ENCODE measurements at regions not wholly inside any gene's neighbourhood (a gene's known extent, or its start where the extent isn't known, plus 50 kb on each side); places are given as distances from the start of the nearest gene placed in this dataset.

- peaks cover 15 to 18% of the 10 kb centered on the region in 2 donors for H3K27me3 Mint-ChIP-seq
- ChIA-PET CTCF (no interaction called here), POLR2A (no interaction called here)
- H3K4me3 Mint-ChIP-seq: no peak overlapping the region
- H3K4me1 ChIP-seq (ENCODE audit: insufficient read depth, low read length): no peaks in the 10 kb centered on the region
- H3K27ac Mint-ChIP-seq: no peak overlapping the region
- H3K9me3 Mint-ChIP-seq: peaks cover 0 to 15% (median 2%) of the 10 kb centered on the region in 5 donors
- no peak for DNase-seq
- no peak overlapping the region for H3K27ac ChIP-seq (ENCODE audit: low read depth, low read length)
- H3K36me3 ChIP-seq (ENCODE audit: insufficient read depth, low read length): no peaks in the 10 kb centered on the region
- no peaks in the 10 kb centered on the region for H3K36me3 Mint-ChIP-seq
- H3K4me3 ChIP-seq (ENCODE audit: low read length): no peak overlapping the region
- H3K9me3 ChIP-seq (ENCODE audit: low read length): no peaks in the 10 kb centered on the region
- no peaks in the 10 kb centered on the region for H3K4me1 Mint-ChIP-seq
- no peaks in the 10 kb centered on the region for H3K27me3 ChIP-seq (ENCODE audit: insufficient read depth, low read length, poor library complexity, severe bottlenecking)
These were observed 263.9 kb downstream of the C16orf95 start for GRCh38 chr16:87053016-87053982.

GRCh38 chr16:87054154-87054553 lies 263.0 kb downstream of the C16orf95 start:
- peaks cover 0 to 15% (median 2%) of the 10 kb centered on the region in 5 donors for H3K9me3 Mint-ChIP-seq
- no peaks in the 10 kb centered on the region for H3K36me3 Mint-ChIP-seq
- no peak overlapping the region for H3K27ac Mint-ChIP-seq
- POLR2A ChIA-PET: no interaction called here
- Histone ChIP-seq H3K9me3 (ENCODE audit: low read length) (no peaks in the 10 kb centered on the region), H3K27ac (ENCODE audit: low read depth, low read length) (no peak overlapping the region), H3K36me3 (ENCODE audit: insufficient read depth, low read length) (no peaks in the 10 kb centered on the region), H3K27me3 (ENCODE audit: insufficient read depth, low read length, poor library complexity, severe bottlenecking) (no peaks in the 10 kb centered on the region), H3K4me3 (ENCODE audit: low read length) (no peak overlapping the region), H3K4me1 (ENCODE audit: insufficient read depth, low read length) (no peaks in the 10 kb centered on the region)
- H3K4me1 Mint-ChIP-seq: no peaks in the 10 kb centered on the region
- DNase-seq: no peak
- CTCF ChIA-PET: no interaction called here
- H3K27me3 Mint-ChIP-seq: peaks cover 19 to 21% of the 10 kb centered on the region in 2 donors
- H3K4me3 Mint-ChIP-seq: no peak overlapping the region

GRCh38 chr16:87054856-87055255 lies 262.3 kb downstream of the C16orf95 start:
- no peak overlapping the region for H3K4me3 ChIP-seq (ENCODE audit: low read length)
- no peaks in the 10 kb centered on the region for H3K4me1 Mint-ChIP-seq
- CTCF ChIA-PET: no interaction called here

GRCh38 chr16:87056083-87056482 lies 261.1 kb downstream of the C16orf95 start:
- H3K4me3 Mint-ChIP-seq: no peak overlapping the region
- H3K36me3 ChIP-seq (ENCODE audit: insufficient read depth, low read length): no peaks in the 10 kb centered on the region
- no peaks in the 10 kb centered on the region for H3K4me1 ChIP-seq (ENCODE audit: insufficient read depth, low read length)
- H3K9me3 ChIP-seq (ENCODE audit: low read length): no peaks in the 10 kb centered on the region
- peaks cover 17 to 31% of the 10 kb centered on the region in 2 donors for H3K27me3 Mint-ChIP-seq
- H3K27ac ChIP-seq (ENCODE audit: low read depth, low read length): no peak overlapping the region
- no peak overlapping the region for H3K4me3 ChIP-seq (ENCODE audit: low read length)
- POLR2A ChIA-PET: no interaction called here
- H3K9me3 Mint-ChIP-seq: peaks cover 0 to 12% (median 2%) of the 10 kb centered on the region in 5 donors
- no peak for DNase-seq
- H3K27ac Mint-ChIP-seq: no peak overlapping the region
- CTCF ChIA-PET: no interaction called here
- no peaks in the 10 kb centered on the region for H3K27me3 ChIP-seq (ENCODE audit: insufficient read depth, low read length, poor library complexity, severe bottlenecking)
- H3K36me3 Mint-ChIP-seq: no peaks in the 10 kb centered on the region
- H3K4me1 Mint-ChIP-seq: no peaks in the 10 kb centered on the region

More at GRCh38 chr16:87054856-87055255, 262.3 kb downstream of the C16orf95 start:
- POLR2A ChIA-PET: no interaction called here
- Mint-ChIP-seq H3K9me3 (peaks cover 0 to 15% (median 2%) of the 10 kb centered on the region in 5 donors), H3K27me3 (peaks cover 19 to 26% of the 10 kb centered on the region in 2 donors), H3K4me3 (no peak overlapping the region), H3K27ac (no peak overlapping the region), H3K36me3 (no peaks in the 10 kb centered on the region)
- no peak for DNase-seq
- H3K4me1 ChIP-seq (ENCODE audit: insufficient read depth, low read length): no peaks in the 10 kb centered on the region
- no peaks in the 10 kb centered on the region for H3K36me3 ChIP-seq (ENCODE audit: insufficient read depth, low read length)
- H3K27me3 ChIP-seq (ENCODE audit: insufficient read depth, low read length, poor library complexity, severe bottlenecking): no peaks in the 10 kb centered on the region
- no peaks in the 10 kb centered on the region for H3K9me3 ChIP-seq (ENCODE audit: low read length)
- H3K27ac ChIP-seq (ENCODE audit: low read depth, low read length): no peak overlapping the region

GRCh38 chr16:87056551-87056950 lies 260.6 kb downstream of the C16orf95 start:
- POLR2A ChIA-PET: no interaction called here
- H3K9me3 ChIP-seq (ENCODE audit: low read length): no peaks in the 10 kb centered on the region
- H3K9me3 Mint-ChIP-seq: peaks cover 0 to 12% (median 2%) of the 10 kb centered on the region in 5 donors
- H3K27ac ChIP-seq (ENCODE audit: low read depth, low read length): no peak overlapping the region
- no peak overlapping the region for H3K27ac Mint-ChIP-seq
- H3K27me3 Mint-ChIP-seq: peaks cover 17 to 31% of the 10 kb centered on the region in 2 donors
- H3K4me3 ChIP-seq (ENCODE audit: low read length): no peak overlapping the region
- DNase-seq: no peak
- no peaks in the 10 kb centered on the region for H3K36me3 Mint-ChIP-seq
- no peaks in the 10 kb centered on the region for H3K27me3 ChIP-seq (ENCODE audit: insufficient read depth, low read length, poor library complexity, severe bottlenecking)
- H3K36me3 ChIP-seq (ENCODE audit: insufficient read depth, low read length): no peaks in the 10 kb centered on the region
- no peaks in the 10 kb centered on the region for H3K4me1 ChIP-seq (ENCODE audit: insufficient read depth, low read length)
- H3K4me3 Mint-ChIP-seq: no peak overlapping the region
- no peaks in the 10 kb centered on the region for H3K4me1 Mint-ChIP-seq
- CTCF ChIA-PET: no interaction called here

GRCh38 chr16:87057211-87057881 lies 259.8 kb downstream of the C16orf95 start:
- Mint-ChIP-seq H3K27me3 (peaks cover 18 to 31% of the 10 kb centered on the region in 2 donors), H3K27ac (no peak overlapping the region), H3K36me3 (no peaks in the 10 kb centered on the region), H3K9me3 (peaks cover 0 to 12% (median 2%) of the 10 kb centered on the region in 5 donors), H3K4me1 (no peaks in the 10 kb centered on the region), H3K4me3 (no peak overlapping the region)
- POLR2A ChIA-PET: no interaction called here
- H3K4me3 ChIP-seq (ENCODE audit: low read length): no peak overlapping the region
- H3K27ac ChIP-seq (ENCODE audit: low read depth, low read length): no peak overlapping the region
- H3K27me3 ChIP-seq (ENCODE audit: insufficient read depth, low read length, poor library complexity, severe bottlenecking): no peaks in the 10 kb centered on the region
- no peak for DNase-seq
- CTCF ChIA-PET: no interaction called here
- no peaks in the 10 kb centered on the region for H3K4me1 ChIP-seq (ENCODE audit: insufficient read depth, low read length)
- no peaks in the 10 kb centered on the region for H3K36me3 ChIP-seq (ENCODE audit: insufficient read depth, low read length)
- H3K9me3 ChIP-seq (ENCODE audit: low read length): no peaks in the 10 kb centered on the region

GRCh38 chr16:87057951-87058560 lies 259.1 kb downstream of the C16orf95 start:
- H3K4me3 Mint-ChIP-seq: no peak overlapping the region
- H3K27me3 Mint-ChIP-seq: peaks cover 21 to 32% of the 10 kb centered on the region in 2 donors
- ChIA-PET CTCF (no interaction called here), POLR2A (no interaction called here)
- Histone ChIP-seq H3K36me3 (ENCODE audit: insufficient read depth, low read length) (no peaks in the 10 kb centered on the region), H3K9me3 (ENCODE audit: low read length) (no peaks in the 10 kb centered on the region), H3K27me3 (ENCODE audit: insufficient read depth, low read length, poor library complexity, severe bottlenecking) (no peaks in the 10 kb centered on the region), H3K27ac (ENCODE audit: low read depth, low read length) (no peak overlapping the region), H3K4me1 (ENCODE audit: insufficient read depth, low read length) (no peaks in the 10 kb centered on the region), H3K4me3 (ENCODE audit: low read length) (no peak overlapping the region)
- H3K27ac Mint-ChIP-seq: no peak overlapping the region
- peaks cover 0 to 12% (median 2%) of the 10 kb centered on the region in 5 donors for H3K9me3 Mint-ChIP-seq
- H3K36me3 Mint-ChIP-seq: no peaks in the 10 kb centered on the region
- H3K4me1 Mint-ChIP-seq: no peaks in the 10 kb centered on the region
- no peak for DNase-seq

GRCh38 chr16:87058728-87059250 lies 258.4 kb downstream of the C16orf95 start:
- peaks cover 0 to 11% (median 2%) of the 10 kb centered on the region in 5 donors for H3K9me3 Mint-ChIP-seq
- H3K4me1 Mint-ChIP-seq: no peaks in the 10 kb centered on the region
- no peaks in the 10 kb centered on the region for H3K36me3 Mint-ChIP-seq
- ChIA-PET POLR2A (no interaction called here), CTCF (no interaction called here)
- H3K27ac ChIP-seq (ENCODE audit: low read depth, low read length): no peak overlapping the region
- no peak overlapping the region for H3K4me3 Mint-ChIP-seq
- H3K9me3 ChIP-seq (ENCODE audit: low read length): no peaks in the 10 kb centered on the region
- H3K4me3 ChIP-seq (ENCODE audit: low read length): no peak overlapping the region
- H3K36me3 ChIP-seq (ENCODE audit: insufficient read depth, low read length): no peaks in the 10 kb centered on the region
- no peak for DNase-seq
- H3K4me1 ChIP-seq (ENCODE audit: insufficient read depth, low read length): no peaks in the 10 kb centered on the region
- H3K27me3 Mint-ChIP-seq: peaks cover 23 to 34% of the 10 kb centered on the region in 2 donors
- no peaks in the 10 kb centered on the region for H3K27me3 ChIP-seq (ENCODE audit: insufficient read depth, low read length, poor library complexity, severe bottlenecking)
- no peak overlapping the region for H3K27ac Mint-ChIP-seq
